ENCODE measurements at regions not wholly inside any gene's neighbourhood (a gene's known extent, or its start where the extent isn't known, plus 50 kb on each side); places are given as distances from the start of the nearest gene placed in this dataset.
"Not testable (repeated sequence)": the region's sequence is repeated elsewhere in the genome, so short reads cannot be mapped to it uniquely, and the experiment has no call there.

- ATAC-seq; DNase-seq; CTCF ChIA-PET; H3K4me3 Mint-ChIP-seq; H3K4me1 Mint-ChIP-seq; H3K27ac Mint-ChIP-seq; H3K9me3 Mint-ChIP-seq (ENCODE audit: low read depth); H3K27me3 Mint-ChIP-seq; H3K36me3 Mint-ChIP-seq: not testable (repeated sequence)
Measured at GRCh38 chr5:124490315-124490714, 256.1 kb downstream of the ZNF608 start.

- H3K9me3 Mint-ChIP-seq (ENCODE audit: low read depth) = no peaks in the 10 kb centered on the region
- CTCF ChIA-PET = no interaction called here
- no peaks in the 10 kb centered on the region for H3K27me3 Mint-ChIP-seq
- H3K4me1 Mint-ChIP-seq = no peaks in the 10 kb centered on the region
- no peaks in the 10 kb centered on the region for H3K36me3 Mint-ChIP-seq
- H3K4me3 Mint-ChIP-seq = no peak overlapping the region
- no peak for ATAC-seq
- no peak overlapping the region for H3K27ac Mint-ChIP-seq
- DNase-seq = no peak
Measured at GRCh38 chr5:124481419-124481818, 265.0 kb downstream of the ZNF608 start.

GRCh38 chr5:124480964-124481363, 265.5 kb downstream of the ZNF608 start:
- no peaks in the 10 kb centered on the region for H3K4me1 Mint-ChIP-seq
- CTCF ChIA-PET = no interaction called here
- no peaks in the 10 kb centered on the region for H3K27me3 Mint-ChIP-seq
- ATAC-seq (no peak), DNase-seq (no peak)
- no peaks in the 10 kb centered on the region for H3K36me3 Mint-ChIP-seq
- no peak overlapping the region for H3K4me3 Mint-ChIP-seq
- H3K27ac Mint-ChIP-seq = no peak overlapping the region
- H3K9me3 Mint-ChIP-seq (ENCODE audit: low read depth) = no peaks in the 10 kb centered on the region

- no peaks in the 10 kb centered on the region for H3K27me3 Mint-ChIP-seq
- no peaks in the 10 kb centered on the region for H3K36me3 Mint-ChIP-seq
- no peak overlapping the region for H3K27ac Mint-ChIP-seq
- H3K9me3 Mint-ChIP-seq (ENCODE audit: low read depth) = no peaks in the 10 kb centered on the region
- DNase-seq (no peak), ATAC-seq (no peak)
- no peak overlapping the region for H3K4me3 Mint-ChIP-seq
- no peaks in the 10 kb centered on the region for H3K4me1 Mint-ChIP-seq
- CTCF ChIA-PET = no interaction called here
Measured at GRCh38 chr5:124480022-124480421, 266.4 kb downstream of the ZNF608 start.

GRCh38 chr5:124478264-124478663, 268.2 kb downstream of the ZNF608 start:
- H3K27ac Mint-ChIP-seq = no peak overlapping the region
- no peaks in the 10 kb centered on the region for H3K4me1 Mint-ChIP-seq
- DNase-seq (no peak), ATAC-seq (no peak)
- no peaks in the 10 kb centered on the region for H3K36me3 Mint-ChIP-seq
- H3K4me3 Mint-ChIP-seq = no peak overlapping the region
- H3K27me3 Mint-ChIP-seq = no peaks in the 10 kb centered on the region
- CTCF ChIA-PET = no interaction called here
- H3K9me3 Mint-ChIP-seq (ENCODE audit: low read depth) = no peaks in the 10 kb centered on the region

- no peak for ATAC-seq
- CTCF ChIA-PET = no interaction called here
- no peaks in the 10 kb centered on the region for H3K27me3 Mint-ChIP-seq
- H3K36me3 Mint-ChIP-seq = no peaks in the 10 kb centered on the region
- H3K27ac Mint-ChIP-seq = no peak overlapping the region
- no peak overlapping the region for H3K4me3 Mint-ChIP-seq
- H3K4me1 Mint-ChIP-seq = no peaks in the 10 kb centered on the region
- no peaks in the 10 kb centered on the region for H3K9me3 Mint-ChIP-seq (ENCODE audit: low read depth)
- no peak for DNase-seq
Measured at GRCh38 chr5:124477577-124477976, 268.9 kb downstream of the ZNF608 start.

- CTCF ChIA-PET = no interaction called here
- Mint-ChIP-seq H3K27ac (no peak overlapping the region), H3K4me1 (no peaks in the 10 kb centered on the region), H3K9me3 (ENCODE audit: low read depth) (no peaks in the 10 kb centered on the region), H3K27me3 (no peaks in the 10 kb centered on the region), H3K4me3 (no peak overlapping the region), H3K36me3 (no peaks in the 10 kb centered on the region)
- no peak for DNase-seq
- ATAC-seq = no peak
Measured at GRCh38 chr5:124477062-124477461, 269.4 kb downstream of the ZNF608 start.

- H3K27ac Mint-ChIP-seq = no peak overlapping the region
- no peaks in the 10 kb centered on the region for H3K9me3 Mint-ChIP-seq (ENCODE audit: low read depth)
- CTCF ChIA-PET = no interaction called here
- DNase-seq (no peak), ATAC-seq (no peak)
- no peak overlapping the region for H3K4me3 Mint-ChIP-seq
- H3K4me1 Mint-ChIP-seq = no peaks in the 10 kb centered on the region
- no peaks in the 10 kb centered on the region for H3K36me3 Mint-ChIP-seq
- H3K27me3 Mint-ChIP-seq = no peaks in the 10 kb centered on the region
Measured at GRCh38 chr5:124474528-124475215, 271.8 kb downstream of the ZNF608 start.

GRCh38 chr5:124468671-124469411, 277.6 kb downstream of the ZNF608 start:
- no peaks in the 10 kb centered on the region for H3K4me1 Mint-ChIP-seq
- H3K9me3 Mint-ChIP-seq (ENCODE audit: low read depth) = no peaks in the 10 kb centered on the region
- ATAC-seq = no peak
- no peak overlapping the region for H3K4me3 Mint-ChIP-seq
- H3K36me3 Mint-ChIP-seq = no peaks in the 10 kb centered on the region
- DNase-seq = no peak
- H3K27ac Mint-ChIP-seq = no peak overlapping the region
- CTCF ChIA-PET = no interaction called here
- no peaks in the 10 kb centered on the region for H3K27me3 Mint-ChIP-seq

GRCh38 chr5:124467745-124468144, 278.7 kb downstream of the ZNF608 start:
- Mint-ChIP-seq H3K27me3 (no peaks in the 10 kb centered on the region), H3K36me3 (no peaks in the 10 kb centered on the region), H3K4me3 (no peak overlapping the region), H3K9me3 (ENCODE audit: low read depth) (no peaks in the 10 kb centered on the region), H3K4me1 (no peaks in the 10 kb centered on the region), H3K27ac (no peak overlapping the region)
- DNase-seq (no peak), ATAC-seq (no peak)
- CTCF ChIA-PET = no interaction called here

- Mint-ChIP-seq H3K27me3 (no peaks in the 10 kb centered on the region), H3K4me3 (no peak overlapping the region), H3K4me1 (no peaks in the 10 kb centered on the region), H3K27ac (no peak overlapping the region), H3K9me3 (ENCODE audit: low read depth) (no peaks in the 10 kb centered on the region), H3K36me3 (no peaks in the 10 kb centered on the region)
- ATAC-seq = no peak
- CTCF ChIA-PET = no interaction called here
- DNase-seq = no peak
Measured at GRCh38 chr5:124466011-124466410, 280.4 kb downstream of the ZNF608 start.

GRCh38 chr5:124463851-124464250, 282.6 kb downstream of the ZNF608 start:
- ATAC-seq = no peak
- Mint-ChIP-seq H3K9me3 (ENCODE audit: low read depth) (peaks cover 5% of the 10 kb centered on the region), H3K27ac (no peak overlapping the region), H3K4me3 (no peak overlapping the region), H3K27me3 (no peaks in the 10 kb centered on the region), H3K36me3 (no peaks in the 10 kb centered on the region), H3K4me1 (no peaks in the 10 kb centered on the region)
- DNase-seq = no peak
- CTCF ChIA-PET = no interaction called here

- Mint-ChIP-seq H3K27ac (no peak overlapping the region), H3K27me3 (no peaks in the 10 kb centered on the region), H3K4me1 (no peaks in the 10 kb centered on the region), H3K9me3 (ENCODE audit: low read depth) (peaks cover 5% of the 10 kb centered on the region), H3K4me3 (no peak overlapping the region), H3K36me3 (no peaks in the 10 kb centered on the region)
- DNase-seq (no peak), ATAC-seq (no peak)
- CTCF ChIA-PET = no interaction called here
Measured at GRCh38 chr5:124462751-124463150, 283.7 kb downstream of the ZNF608 start.

GRCh38 chr5:124461941-124462340, 284.5 kb downstream of the ZNF608 start:
- ATAC-seq (no peak), DNase-seq (no peak)
- Mint-ChIP-seq H3K27me3 (no peaks in the 10 kb centered on the region), H3K36me3 (no peaks in the 10 kb centered on the region), H3K4me3 (no peak overlapping the region), H3K4me1 (no peaks in the 10 kb centered on the region), H3K27ac (no peak overlapping the region), H3K9me3 (ENCODE audit: low read depth) (peaks cover 5% of the 10 kb centered on the region)
- CTCF ChIA-PET = no interaction called here
